Panc1 (cell line): ENCODE measurements at regions not wholly inside any gene's neighbourhood (a gene's known extent, or its start where the extent isn't known, plus 50 kb on each side); places are given as distances from the start of the nearest gene placed in this dataset.

Source experiments
- POLR2AphosphoS5 ChIP-seq: IDR thresholded peaks from 2 replicates; pipeline ENCODE4 v1.6.1; 2012; ENCODE audit warnings: mild to moderate bottlenecking, low read depth, low read length, moderate library complexity
- TF ChIP-seq, protein P1 (sequence below): fragments of 450-650 bp; IDR thresholded peaks from 2 replicates; pipeline ENCODE4 v1.5.1; 2017; ENCODE audit warnings: mild to moderate bottlenecking

DNA sequence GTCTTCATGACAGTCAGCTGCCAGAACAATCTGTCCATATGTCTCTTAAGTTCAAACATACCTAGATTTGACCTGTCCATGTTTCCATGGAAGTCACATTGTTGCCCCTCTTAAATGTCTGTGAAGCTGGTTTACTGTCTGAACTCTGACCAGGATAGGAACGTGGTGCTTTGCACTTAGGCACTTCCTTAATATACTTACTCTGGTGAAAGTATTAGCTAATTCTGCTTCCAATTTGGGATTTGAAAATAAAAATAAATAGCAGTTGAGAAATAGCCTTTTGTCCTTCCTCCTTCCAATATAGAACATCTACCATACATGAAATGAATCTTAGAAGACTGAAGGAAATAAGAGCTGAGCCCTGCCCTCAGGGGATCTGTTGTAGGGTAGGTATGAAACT lies 524.5 kb upstream of the CLINT1 start:
- TF ChIP-seq POLR2AphosphoS5: no peak
- TF ChIP-seq, protein P1, sequence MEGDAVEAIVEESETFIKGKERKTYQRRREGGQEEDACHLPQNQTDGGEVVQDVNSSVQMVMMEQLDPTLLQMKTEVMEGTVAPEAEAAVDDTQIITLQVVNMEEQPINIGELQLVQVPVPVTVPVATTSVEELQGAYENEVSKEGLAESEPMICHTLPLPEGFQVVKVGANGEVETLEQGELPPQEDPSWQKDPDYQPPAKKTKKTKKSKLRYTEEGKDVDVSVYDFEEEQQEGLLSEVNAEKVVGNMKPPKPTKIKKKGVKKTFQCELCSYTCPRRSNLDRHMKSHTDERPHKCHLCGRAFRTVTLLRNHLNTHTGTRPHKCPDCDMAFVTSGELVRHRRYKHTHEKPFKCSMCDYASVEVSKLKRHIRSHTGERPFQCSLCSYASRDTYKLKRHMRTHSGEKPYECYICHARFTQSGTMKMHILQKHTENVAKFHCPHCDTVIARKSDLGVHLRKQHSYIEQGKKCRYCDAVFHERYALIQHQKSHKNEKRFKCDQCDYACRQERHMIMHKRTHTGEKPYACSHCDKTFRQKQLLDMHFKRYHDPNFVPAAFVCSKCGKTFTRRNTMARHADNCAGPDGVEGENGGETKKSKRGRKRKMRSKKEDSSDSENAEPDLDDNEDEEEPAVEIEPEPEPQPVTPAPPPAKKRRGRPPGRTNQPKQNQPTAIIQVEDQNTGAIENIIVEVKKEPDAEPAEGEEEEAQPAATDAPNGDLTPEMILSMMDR: no peak
